ENCODE measurements at regions not wholly inside any gene's neighbourhood (a gene's known extent, or its start where the extent isn't known, plus 50 kb on each side); places are given as distances from the start of the nearest gene placed in this dataset.
A peak's percentile ranks its signal among the peaks of the same experiment; 100 is the strongest.
"Not testable (repeated sequence)": the region's sequence is repeated elsewhere in the genome, so short reads cannot be mapped to it uniquely, and the experiment has no call there.

DNA sequence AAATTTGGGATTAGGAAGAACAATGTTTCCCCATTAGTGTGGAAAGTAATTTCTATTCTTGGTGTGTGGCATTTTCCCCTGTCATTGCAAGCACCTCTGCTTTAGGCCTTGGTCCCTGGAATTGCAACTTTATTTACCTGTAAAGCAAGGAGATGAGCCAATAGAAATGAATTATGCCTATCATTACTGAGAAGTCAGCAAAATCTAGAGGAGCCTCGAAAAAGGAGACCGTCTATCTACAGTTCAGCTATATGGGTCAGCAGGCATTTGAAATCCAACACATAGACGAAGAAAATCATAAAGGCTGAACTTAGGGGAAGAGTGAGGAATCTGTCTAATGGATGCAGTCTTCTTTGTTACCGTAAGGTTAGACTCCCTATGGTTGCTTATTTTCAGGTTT is 161.1 kb downstream of the CCDC71L start:
- intact Hi-C loops (cut with DNase I): no loop called here
- DNase-seq (no peak), ATAC-seq (no peak)

DNA sequence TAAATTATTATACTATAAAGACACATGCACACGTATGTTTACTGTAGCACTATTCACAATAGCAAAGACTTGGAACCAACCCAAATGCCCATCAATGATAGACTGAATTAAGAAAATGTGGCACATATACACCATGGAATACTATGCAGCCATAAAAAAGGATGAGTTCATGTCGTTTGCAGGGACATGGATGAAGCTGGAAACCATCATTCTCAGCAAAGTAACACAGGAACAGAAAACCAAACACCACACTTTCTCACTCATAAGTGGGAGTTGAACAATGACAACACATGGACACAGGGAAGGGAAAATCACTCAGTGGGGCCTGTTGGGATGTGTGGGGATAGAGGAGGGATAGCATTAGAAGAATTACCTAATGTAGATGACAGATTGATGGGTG is 163.0 kb downstream of the CCDC71L start:
- ATAC-seq; DNase-seq; intact Hi-C loops (cut with DNase I): not testable (repeated sequence)

DNA sequence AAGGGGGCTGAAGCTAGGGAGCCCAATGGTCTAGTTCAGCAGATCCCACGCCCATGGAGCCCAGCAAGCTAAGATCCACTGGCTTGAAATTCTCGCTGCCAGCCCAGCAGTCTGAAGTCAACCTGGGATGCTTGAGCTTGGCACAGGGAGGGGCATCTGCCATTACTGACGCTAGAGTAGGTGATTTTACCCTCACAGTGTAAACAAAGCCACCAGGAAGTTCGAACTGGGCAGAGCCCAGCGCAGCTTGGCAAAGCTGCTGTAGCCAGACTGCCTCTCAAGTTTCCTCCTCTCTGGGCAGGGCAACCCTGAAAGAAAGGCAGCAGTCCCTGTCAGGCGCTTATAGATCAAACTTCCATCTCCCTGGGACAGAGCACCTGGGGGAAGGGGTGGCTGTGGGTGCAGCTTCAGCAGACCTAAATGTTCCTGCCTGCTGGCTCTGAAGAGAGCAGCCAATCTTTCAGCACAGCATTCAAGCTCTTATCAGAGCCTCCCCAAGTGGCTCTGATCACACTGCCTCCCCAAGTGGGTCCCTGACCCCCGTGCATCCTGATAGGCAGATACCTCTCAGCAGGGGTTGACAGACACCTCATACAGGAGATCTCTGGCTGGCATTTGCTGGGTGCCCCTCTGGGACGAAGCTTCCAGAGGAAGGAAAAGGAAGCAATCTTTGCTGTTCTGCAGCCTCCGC is 167.8 kb downstream of the CCDC71L start:
- no peak for DNase-seq
- intact Hi-C loops (cut with DNase I): no loop called here
- no peak for ATAC-seq

DNA sequence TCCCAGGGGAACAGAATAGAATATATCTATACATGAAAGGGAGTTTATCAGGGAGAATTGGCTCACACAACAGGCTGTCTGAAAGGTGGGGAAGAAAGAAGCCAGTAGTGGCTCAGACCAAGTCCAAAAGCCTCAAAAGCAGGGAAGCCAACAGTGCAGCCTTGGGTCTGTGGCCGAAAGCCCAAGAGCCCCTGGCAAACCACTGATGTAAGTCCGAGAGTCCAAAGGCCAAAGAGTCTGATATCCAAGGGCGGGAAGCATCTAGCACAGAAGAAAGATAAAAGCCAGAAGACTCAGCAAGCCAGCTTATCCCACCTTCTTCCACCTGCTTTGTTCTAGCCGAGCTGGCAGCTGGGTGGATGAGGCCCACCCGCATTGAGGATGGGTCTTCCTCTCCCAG is 172.5 kb downstream of the CCDC71L start:
- DNase-seq (no peak), ATAC-seq (no peak)
- intact Hi-C loops (cut with DNase I): no loop called here

DNA sequence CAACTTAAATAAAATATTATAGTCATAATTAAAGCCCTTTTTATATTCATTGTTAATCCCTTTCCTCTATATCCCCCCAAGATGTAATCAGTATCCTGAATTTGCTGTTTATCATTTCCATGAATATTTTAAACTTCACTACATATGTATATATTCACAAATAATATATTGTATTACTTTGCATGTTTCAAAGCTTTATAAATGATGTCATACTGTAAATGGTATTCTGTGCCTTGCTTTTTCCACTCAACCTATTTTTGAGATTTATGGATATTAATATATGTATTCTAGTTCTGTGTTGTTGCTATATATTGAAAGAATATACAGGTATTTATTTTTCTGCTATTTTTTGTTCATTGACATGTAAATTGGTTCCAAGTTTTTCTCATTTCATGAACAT is 173.1 kb downstream of the CCDC71L start:
- ATAC-seq (no peak), DNase-seq (no peak)
- intact Hi-C loops (cut with DNase I): no loop called here

DNA sequence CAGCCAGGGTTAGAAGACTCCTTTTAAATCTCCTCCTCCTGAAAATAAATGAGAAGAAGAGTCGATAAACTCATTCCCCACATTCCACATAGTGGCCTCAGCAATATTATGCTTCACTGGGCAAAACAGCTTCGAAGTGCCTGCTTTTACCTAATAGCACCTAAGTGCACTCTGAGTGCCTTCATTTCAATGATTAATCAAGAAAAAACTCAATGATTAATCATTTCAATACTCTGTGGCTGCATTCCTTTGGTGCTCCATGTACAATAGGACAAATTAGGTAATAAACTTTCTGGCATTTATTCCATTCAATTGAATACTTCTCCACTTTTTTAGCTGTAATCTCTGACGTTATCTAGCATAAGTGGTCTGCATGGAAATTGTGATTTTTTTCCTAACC is 174.6 kb downstream of the CCDC71L start:
- ATAC-seq: no peak
- intact Hi-C loops (cut with DNase I): no loop called here
- no peak for DNase-seq

DNA sequence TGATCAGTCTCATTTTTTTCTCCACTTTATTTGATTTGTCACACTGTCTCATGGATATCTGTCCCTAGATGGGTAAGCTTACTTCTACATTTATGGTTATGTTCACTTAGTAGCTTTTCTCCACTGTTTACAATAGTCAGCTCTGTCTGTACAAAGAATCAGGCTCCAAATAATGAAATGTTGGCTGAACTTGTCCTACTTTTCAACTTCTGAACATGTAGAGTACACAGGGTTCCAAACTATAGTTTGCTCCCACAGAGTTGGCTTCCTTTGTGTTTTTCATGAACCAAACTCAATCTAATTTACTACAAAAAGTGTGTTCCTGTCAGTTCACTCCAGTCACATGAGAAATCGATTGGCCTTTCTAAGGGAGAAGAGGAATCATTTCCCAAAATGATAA is 175.0 kb downstream of the CCDC71L start:
- no peak for DNase-seq
- intact Hi-C loops (cut with DNase I): no loop called here
- ATAC-seq: no peak

DNA sequence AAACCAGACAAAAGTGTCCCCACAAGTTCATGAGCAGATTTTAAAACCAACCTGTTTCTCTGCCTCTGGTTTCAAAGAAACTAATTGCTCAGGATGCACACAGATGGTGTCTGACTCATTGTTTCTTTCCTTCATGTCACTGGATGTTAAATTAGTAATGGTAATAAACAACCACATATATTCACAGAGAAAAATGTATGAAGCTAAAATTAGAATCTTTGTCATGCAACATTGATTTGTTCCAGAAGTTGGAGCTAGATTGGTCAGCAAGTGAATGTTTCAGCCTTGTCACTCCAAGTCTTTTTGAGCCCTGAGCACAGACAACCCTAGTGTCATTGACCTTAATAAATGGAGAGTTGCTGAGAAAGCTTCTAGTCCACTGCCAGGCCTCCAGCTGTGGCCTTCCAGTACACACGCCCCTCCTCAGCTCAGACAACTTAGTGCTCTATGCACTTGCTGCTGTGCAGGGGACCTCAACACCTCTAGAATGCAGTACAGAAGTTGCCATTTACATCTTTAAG is 175.9 kb downstream of the CCDC71L start:
- DNase-seq (no peak), ATAC-seq (peak in 1 of 2 donors; percentile 25)
- intact Hi-C loops (cut with DNase I): no loop called here

DNA sequence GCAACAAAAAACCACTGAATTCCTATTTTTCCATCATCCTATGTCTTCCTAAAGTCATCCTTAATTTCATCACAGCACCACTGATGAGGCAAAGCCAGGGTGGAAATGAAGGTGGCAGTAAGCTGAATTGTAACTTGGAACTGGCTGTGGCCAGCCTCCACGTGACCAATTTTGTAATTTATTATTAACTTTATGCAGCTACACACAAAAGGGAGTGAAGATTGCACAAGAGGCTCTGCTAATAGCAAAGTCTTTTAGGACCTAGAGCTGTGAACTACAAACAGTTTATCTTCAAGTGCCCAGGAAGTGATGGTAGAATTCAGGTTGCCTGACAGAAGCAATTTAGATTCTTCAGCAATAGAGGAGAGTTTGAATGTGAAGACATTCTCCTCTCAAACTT is 176.4 kb downstream of the CCDC71L start:
- intact Hi-C loops (cut with DNase I): no loop called here
- ATAC-seq (peak in 1 of 2 donors; percentile 38), DNase-seq (no peak)

DNA sequence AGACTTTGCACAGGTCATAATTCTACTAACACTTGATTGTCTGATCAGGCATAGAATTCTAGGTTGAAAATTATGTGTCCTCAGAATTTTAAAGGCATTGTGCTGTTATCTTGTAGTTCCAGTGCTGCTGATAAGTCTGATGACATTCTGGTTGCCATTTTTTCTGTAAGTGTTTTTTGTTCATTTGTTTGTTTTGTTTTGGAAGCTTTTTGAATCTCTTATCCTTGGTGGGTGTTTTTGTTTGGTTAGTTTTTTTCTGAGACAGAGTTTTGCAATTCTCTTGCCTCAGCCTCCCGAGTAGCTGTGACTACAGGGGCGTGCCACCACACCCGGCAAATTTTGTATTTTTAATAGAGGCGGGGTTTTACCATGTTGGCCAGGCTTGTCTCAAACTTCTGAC is 178.9 kb downstream of the CCDC71L start:
- DNase-seq (no peak), ATAC-seq (no peak)
- intact Hi-C loops (cut with DNase I): no loop called here

DNA sequence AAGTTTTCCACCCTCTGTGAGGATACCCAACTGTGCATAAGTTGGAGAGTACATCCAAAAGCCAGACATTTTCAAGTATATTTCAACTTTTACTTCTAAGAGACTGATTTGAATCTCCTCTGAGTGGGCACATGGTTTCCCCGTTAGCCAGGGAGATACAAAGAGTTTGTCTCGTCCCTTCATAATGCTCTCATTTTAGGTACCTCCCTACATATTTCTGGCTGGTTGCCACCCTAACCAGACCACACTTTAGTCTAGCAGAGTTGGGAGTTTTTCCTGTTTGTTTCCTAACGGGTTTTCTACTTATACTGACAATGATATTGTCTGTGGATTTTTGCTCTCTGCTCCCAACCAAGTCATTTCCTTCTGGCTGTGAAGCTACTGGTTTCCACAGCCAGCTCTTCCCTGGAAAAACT is 180.3 kb downstream of the CCDC71L start:
- no peak for ATAC-seq
- DNase-seq: no peak
- intact Hi-C loops (cut with DNase I): no loop called here

DNA sequence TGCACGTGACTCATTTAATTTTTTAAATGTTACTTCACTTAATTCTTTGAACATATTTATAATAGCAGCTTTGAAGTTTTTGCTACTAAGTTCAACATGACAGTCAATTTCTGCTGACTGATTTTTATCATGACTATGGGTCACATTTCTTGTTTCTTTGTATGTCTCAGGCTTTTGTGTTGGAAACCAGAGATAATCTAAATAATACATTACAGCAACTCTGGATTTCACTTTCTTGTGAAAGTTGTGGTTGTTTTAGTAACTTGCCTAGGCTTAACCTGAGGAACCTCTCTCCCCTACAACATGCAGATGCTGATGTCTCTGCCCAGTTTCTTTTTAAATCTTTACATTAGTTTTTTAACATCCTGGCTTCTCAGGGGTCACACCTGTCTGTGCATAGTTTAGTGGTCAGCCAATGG is 180.8 kb downstream of the CCDC71L start:
- no peak for DNase-seq

DNA sequence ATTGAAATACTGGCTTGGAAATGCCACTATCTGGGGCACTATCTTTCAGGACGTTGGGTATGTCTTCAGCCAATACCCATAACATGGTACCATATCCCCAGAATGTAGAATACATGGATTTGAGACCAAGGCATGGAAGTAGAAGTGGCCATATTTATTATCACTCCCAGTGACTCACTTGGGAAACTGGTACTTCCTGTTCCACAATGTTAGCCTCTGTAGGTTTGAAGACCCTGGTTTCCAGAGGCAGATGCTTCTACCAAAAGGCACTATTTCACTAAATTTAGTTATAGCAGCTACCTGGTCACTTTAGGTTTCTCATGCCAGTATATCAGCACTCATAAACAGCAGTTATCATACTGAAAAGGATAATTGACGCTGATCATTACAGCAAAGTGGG is 184.2 kb downstream of the CCDC71L start:
- intact Hi-C loops (cut with DNase I): no loop called here
- ATAC-seq (no peak), DNase-seq (no peak)

More for the DNA sequence above, 180.8 kb downstream of the CCDC71L start:
- intact Hi-C loops (cut with DNase I): no loop called here
- no peak for ATAC-seq

DNA sequence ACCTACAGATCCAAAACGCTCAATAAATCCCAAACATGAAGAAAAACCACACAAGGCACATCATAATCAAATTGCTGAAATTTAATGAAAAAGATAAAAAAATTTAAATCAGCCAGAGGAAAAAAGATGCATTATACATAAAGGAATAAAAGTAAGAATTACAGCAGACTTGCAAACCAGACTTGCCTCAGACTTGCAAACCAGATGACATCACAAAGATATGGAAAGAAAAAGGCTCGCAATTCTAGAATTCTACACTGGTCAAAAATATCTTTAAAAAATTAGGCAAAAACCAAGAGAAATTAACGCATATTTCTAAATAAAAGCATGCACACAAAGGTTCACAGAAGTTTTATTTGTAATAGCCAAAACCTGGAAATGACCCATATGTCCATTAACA is 188.0 kb upstream of the NAMPT start:
- intact Hi-C loops (cut with DNase I): no loop called here
- DNase-seq (no peak), ATAC-seq (no peak)

DNA sequence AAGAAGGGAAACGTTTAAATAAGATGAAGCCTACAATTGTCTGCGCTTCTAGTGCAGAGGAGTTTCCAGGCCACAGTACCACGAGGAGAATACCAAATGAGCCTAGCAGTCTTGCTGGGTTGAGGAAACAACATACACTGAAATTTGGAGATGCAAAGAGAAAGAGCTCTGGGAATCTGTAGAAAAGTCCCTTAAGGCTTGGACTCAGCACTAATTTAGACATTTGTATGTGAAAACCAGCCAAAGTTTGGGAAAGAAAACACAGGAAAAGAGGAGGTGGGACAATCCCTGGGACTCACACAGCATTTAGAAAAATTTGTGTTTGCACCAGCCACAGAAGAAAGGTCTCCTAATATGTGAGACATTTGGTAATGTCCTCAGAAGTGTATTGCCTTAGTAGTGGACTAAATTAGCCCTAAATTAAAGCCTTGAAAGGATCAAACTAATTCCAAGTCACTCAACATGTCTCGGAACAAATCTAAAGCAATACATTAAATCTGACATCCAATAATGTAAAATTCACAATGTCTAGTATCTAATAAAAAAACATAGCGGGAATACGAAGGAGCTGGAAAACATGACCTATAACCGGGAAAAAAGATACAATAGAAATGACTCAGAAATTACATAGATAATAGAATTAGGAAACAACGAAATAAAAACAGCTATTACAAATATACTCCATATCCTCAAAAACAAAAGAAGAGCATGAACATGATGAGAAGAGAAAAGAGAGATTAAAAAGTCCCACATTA is 187.1 kb upstream of the NAMPT start:
- no peak for ATAC-seq
- intact Hi-C loops (cut with DNase I): no loop called here
- no peak for DNase-seq

DNA sequence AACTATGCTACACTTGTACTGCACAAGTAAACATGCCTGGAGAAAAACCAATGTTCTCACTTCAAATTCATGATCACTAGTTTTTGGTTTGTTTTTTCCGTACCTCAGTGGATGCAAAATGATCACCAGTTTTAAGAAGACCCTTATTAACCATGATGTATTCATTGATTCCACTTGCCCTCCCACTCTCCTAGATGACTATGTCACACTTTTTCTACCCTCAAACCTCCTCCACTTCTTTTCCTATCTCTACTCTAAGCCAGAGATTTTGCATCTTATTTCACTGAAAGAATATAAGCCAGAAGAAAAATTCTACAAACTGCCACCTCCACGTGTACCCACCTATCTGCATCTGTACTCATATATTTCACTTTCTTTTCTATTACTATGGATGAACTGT is 186.2 kb upstream of the NAMPT start:
- DNase-seq (no peak), ATAC-seq (no peak)
- intact Hi-C loops (cut with DNase I): no loop called here

DNA sequence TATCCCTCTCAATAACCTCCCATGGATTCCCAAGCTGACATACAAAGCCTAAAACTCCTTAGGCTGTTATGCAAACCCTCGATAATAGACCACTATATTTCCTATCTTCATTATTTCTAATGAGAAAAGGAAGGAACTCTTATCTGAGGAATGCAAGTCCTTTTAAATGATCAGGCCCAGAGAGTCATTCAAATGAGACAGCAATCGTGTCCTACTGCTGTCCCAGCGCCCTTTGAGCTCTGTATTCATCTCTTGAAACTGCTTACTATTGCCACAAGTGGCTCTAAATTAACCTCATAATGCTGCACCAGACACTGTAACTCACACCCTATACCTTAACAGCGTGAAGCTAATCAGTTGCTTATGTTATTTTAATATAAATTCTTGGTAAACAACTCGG is 182.1 kb upstream of the NAMPT start:
- DNase-seq (no peak), ATAC-seq (no peak)
- intact Hi-C loops (cut with DNase I): no loop called here

DNA sequence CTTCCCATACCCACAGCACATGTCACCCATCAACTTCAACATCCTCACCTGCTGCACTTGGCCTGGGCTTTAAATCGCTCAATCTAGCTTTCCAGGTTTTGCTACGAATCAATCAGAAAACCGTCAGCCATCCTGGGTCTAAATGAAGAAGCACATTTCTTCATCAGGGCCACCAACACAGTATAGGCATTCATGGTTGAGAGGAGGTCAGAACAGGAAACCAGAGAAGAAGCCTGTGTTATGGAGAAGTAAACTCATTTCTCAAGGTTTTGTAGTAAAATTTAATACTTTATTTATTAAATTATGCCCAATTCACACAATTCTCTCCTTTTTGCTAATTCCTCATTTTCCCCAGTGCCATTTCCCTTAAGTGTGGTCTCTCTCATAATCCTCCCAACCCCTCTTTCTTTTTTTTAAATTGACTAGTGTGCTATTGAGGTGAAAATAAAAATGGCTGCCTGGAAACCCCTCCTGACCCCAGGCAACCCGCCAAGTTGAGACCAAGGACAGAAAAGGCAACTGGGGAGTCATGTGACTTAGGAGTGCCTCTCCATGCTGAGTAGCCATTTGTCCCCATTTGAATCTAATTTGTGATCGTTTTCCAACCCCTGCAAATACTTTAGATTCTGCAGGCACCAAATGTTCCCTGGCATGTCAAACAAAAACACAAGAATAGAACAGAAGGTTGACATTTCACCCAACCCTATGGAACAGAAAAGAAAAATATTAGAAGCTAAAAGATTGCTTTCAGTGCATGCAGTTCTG is 181.1 kb upstream of the NAMPT start:
- DNase-seq: peak; percentile 41
- ATAC-seq: peak in 1 of 2 donors; percentile 15
- intact Hi-C loops (cut with DNase I): no loop called here

DNA sequence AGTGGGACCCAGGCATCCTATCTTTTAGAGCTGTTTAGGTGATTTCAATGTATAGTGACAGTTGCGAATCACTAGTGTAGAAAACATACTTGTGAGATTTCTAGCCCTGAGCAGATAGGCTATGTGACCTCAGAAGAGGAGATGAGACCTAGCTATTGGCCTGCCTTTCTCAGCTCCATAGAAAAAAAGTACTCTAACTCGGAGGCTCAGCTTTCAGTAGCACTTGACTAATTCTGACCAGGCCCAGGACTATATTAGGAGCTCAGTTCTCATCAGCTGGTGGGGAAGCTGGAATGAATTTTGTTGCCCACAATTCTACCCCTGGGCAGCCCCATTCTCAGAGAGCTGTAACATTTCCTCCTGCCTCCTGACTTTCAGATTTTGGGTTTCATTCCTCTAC is 179.9 kb upstream of the NAMPT start:
- ATAC-seq (no peak), DNase-seq (no peak)
- intact Hi-C loops (cut with DNase I): loop anchor here in 1 of 2 donors (5.0 kb wide), 1 partner anchor 182 kb away; the partner anchor contains the start of gene NAMPT
